Mammary epithelial cell (primary cell): ENCODE measurements at regions not wholly inside any gene's neighbourhood (a gene's known extent, or its start where the extent isn't known, plus 50 kb on each side); places are given as distances from the start of the nearest gene placed in this dataset.

Experiments used
- EZH2 ChIP-seq: IDR thresholded peaks from 2 replicates; pipeline ENCODE4 v1.6.1; 2012; ENCODE audit warnings: low read length, inconsistent platforms, borderline replicate concordance
- TF ChIP-seq, protein P1 (sequence below), 2 donors: IDR thresholded peaks in 1 of 2; conservative IDR thresholded peaks in 1 of 2; 2 replicates each; pipeline ENCODE4 v1.5.1; 2011 to 2012; ENCODE audit warnings: inconsistent platforms in 2 of 2, low read length in 2 of 2, mild to moderate bottlenecking in 2 of 2, control low read depth in 1 of 2, low read depth in 1 of 2; ENCODE audit not compliant: insufficient read depth in 1 of 2; ENCODE audit errors: extremely low read depth in 1 of 2

DNA sequence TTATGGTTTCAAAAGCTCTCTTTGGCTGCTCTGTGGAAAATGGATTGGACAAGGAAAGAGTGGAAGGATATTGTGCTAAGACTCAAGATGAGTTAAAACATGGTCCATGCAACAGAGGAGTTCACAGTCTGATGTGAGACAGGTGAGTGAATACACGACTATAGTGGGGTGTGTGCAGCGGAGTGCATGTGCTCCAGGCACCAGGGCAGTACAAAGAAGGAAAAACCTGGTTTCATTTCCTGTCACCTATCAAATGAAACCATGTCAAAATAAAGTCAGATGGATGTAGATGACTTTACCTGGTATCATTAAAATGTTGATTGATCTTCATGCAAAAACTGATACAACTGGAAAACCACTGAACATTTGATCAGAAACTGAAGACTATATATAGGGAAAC lies 241.0 kb upstream of the RASGEF1B start:
- TF ChIP-seq, protein P1, sequence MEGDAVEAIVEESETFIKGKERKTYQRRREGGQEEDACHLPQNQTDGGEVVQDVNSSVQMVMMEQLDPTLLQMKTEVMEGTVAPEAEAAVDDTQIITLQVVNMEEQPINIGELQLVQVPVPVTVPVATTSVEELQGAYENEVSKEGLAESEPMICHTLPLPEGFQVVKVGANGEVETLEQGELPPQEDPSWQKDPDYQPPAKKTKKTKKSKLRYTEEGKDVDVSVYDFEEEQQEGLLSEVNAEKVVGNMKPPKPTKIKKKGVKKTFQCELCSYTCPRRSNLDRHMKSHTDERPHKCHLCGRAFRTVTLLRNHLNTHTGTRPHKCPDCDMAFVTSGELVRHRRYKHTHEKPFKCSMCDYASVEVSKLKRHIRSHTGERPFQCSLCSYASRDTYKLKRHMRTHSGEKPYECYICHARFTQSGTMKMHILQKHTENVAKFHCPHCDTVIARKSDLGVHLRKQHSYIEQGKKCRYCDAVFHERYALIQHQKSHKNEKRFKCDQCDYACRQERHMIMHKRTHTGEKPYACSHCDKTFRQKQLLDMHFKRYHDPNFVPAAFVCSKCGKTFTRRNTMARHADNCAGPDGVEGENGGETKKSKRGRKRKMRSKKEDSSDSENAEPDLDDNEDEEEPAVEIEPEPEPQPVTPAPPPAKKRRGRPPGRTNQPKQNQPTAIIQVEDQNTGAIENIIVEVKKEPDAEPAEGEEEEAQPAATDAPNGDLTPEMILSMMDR (conservative IDR thresholded peaks at IDR 0.05 in 1 of 2, IDR thresholded peaks at IDR 0.05 in 1 of 2; ENCODE audit: extremely low read depth in 1 of 2, insufficient read depth in 1 of 2, low read depth in 1 of 2, low read length in 2 of 2): no peak
- TF ChIP-seq EZH2: no peak
